Ectodermal cell (in vitro differentiated cells): ENCODE measurements at regions not wholly inside any gene's neighbourhood (a gene's known extent, or its start where the extent isn't known, plus 50 kb on each side); places are given as distances from the start of the nearest gene placed in this dataset.
"Not testable (repeated sequence)": the region's sequence is repeated elsewhere in the genome, so short reads cannot be mapped to it uniquely, and the experiment has no call there.

Source experiments
- H3K27ac ChIP-seq: 2 replicates; pipeline ENCODE4 v1.7.0; 2013; ENCODE audit warnings: mild to moderate bottlenecking, low read depth, low read length; ENCODE audit not compliant: insufficient read depth, poor library complexity, severe bottlenecking
- H3K27me3 ChIP-seq: 2 replicates; pipeline ENCODE4 v1.7.0; 2013; ENCODE audit warnings: mild to moderate bottlenecking, low read length; ENCODE audit not compliant: insufficient read depth, control insufficient read depth, poor library complexity, severe bottlenecking
- H3K36me3 ChIP-seq: one replicate; pipeline ENCODE4 v1.7.0; 2013; ENCODE audit warnings: low read length; ENCODE audit not compliant: control insufficient read depth, insufficient read depth
- H3K4me1 ChIP-seq: one replicate; pipeline ENCODE4 v1.7.0; 2013; ENCODE audit warnings: low read length; ENCODE audit not compliant: control insufficient read depth, insufficient read depth
- H3K4me3 ChIP-seq: 2 replicates; pipeline ENCODE4 v1.7.0; 2013; ENCODE audit warnings: low read depth, low read length, control low read depth; ENCODE audit not compliant: insufficient read depth
- H3K9me3 ChIP-seq: 2 replicates; pipeline ENCODE4 v1.7.0; 2013; ENCODE audit warnings: mild to moderate bottlenecking, low read length, moderate library complexity; ENCODE audit not compliant: control insufficient read depth
- WGBS, 2 experiments: methylation state at CpG; one replicate each; pipeline ENCODE4 v1.1.7; 2013; ENCODE audit warnings: missing lambda C conversion rate in 2 of 2; 5-methylcytosine and 5-hydroxymethylcytosine counted together

DNA sequence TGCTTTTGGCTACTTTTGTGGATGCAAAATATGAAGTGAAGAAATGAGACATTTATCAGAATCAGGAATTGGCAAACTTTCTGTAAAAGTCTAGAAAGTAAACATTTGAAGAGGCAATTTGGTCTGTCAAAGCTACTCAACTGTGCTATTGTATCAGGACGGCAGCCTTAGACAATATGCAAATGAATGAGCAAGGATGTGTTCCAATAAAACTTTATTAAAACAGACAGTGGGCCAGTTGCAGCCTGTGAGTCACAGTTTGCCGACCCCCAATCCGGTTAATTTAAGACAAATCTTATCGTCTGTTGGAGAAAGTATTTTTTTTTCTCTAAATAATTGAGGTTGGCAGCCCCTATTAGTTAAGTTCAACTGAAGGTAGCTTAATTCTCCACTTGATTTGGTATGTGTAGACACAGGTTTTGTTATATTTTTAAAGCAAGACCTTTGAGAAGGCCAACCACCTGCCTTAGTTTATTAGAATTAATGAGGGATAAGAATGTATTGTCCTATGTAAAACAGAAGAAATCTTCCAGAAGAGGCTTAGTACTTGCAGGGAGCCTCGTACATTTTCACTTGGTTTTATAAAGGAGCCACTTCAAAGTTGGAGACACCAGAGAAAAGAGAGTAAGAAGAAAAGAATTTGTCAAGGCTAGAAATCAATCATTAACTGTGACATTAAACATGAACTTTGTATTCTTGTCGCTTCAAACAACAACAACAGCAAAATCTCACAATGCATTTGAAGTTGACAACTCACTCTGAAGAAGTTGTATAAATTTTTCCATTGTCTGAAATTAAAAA lies 81.6 kb upstream of the FAT1 start:
- no peak overlapping the region for H3K27ac ChIP-seq
- WGBS, 2 experiments: 83 to 88% methylated on average over 6 of the region's 6 CpGs
- no peak overlapping the region for H3K4me3 ChIP-seq

DNA sequence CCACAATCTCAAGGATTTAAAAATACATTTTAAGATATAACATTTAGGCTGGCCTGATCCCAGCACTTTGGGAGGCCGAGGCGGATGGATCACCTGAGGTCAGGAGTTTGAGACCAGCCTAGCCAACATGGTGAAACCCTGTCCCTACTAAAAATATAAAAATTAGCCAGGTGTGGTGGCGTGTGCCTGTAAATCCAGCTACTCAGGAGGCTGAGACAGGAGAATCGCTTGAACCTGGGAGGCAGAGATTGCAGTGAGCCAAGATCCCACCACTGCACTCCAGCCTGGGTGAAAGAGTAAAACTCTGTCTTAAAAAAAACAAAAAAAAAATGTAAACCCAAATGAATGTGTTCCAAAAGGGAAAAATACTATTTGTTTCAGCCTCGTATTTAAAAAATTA lies 82.3 kb upstream of the FAT1 start:
- H3K9me3 ChIP-seq, H3K27ac ChIP-seq: not testable (repeated sequence)
- WGBS, 2 experiments: 86 to 93% methylated on average over 4 to 5 of the region's 5 CpGs

More for the DNA sequence above, 81.6 kb upstream of the FAT1 start:
- no peaks in the 10 kb centered on the region for H3K27me3 ChIP-seq
- peaks cover 2% of the 10 kb centered on the region for H3K4me1 ChIP-seq
- H3K36me3 ChIP-seq: no peaks in the 10 kb centered on the region
- H3K9me3 ChIP-seq: no peaks in the 10 kb centered on the region

DNA sequence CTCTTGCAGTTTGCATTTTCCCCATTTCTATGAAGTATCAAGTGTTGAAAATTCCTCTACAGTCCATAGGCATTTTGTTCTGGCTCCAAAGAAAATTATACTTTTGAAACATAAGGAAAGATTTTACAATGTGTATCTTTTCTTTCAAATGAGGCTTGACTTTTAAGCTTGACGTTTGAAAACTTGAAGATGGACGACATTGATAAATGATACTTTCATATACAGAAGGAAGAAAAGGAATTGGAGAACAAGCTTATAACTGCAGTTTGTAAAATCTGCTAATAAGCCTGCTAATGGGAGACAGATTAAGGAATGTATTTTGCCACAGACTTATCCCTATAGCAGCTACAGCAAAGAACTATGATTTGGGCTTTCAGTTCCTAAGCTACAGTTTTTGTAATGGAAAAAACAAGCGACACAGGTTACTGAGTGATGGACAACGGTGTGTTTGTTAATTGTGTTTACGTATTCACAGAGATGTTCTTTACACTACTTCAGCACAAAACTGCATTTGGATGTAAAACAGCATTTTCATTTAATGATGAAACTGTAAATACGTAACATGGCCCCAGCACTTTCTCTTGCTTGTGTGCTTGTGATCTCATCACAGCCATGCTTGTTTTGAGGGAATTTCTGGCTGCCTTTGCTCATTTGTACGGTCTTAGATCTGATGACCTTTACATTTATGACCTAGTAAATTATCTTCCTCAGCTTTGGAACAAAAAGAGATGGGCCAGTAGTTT lies 83.2 kb upstream of the FAT1 start:
- Histone ChIP-seq H3K27ac (no peak overlapping the region), H3K27me3 (no peaks in the 10 kb centered on the region), H3K4me3 (no peak overlapping the region), H3K36me3 (no peaks in the 10 kb centered on the region), H3K4me1 (peaks cover 8% of the 10 kb centered on the region), H3K9me3 (no peaks in the 10 kb centered on the region)
- 84 to 87% methylated on average over 7 of the region's 7 CpGs for WGBS, 2 experiments

More for the DNA sequence above, 82.3 kb upstream of the FAT1 start:
- not testable (repeated sequence) for H3K4me3 ChIP-seq, H3K27me3 ChIP-seq, H3K4me1 ChIP-seq, H3K36me3 ChIP-seq

DNA sequence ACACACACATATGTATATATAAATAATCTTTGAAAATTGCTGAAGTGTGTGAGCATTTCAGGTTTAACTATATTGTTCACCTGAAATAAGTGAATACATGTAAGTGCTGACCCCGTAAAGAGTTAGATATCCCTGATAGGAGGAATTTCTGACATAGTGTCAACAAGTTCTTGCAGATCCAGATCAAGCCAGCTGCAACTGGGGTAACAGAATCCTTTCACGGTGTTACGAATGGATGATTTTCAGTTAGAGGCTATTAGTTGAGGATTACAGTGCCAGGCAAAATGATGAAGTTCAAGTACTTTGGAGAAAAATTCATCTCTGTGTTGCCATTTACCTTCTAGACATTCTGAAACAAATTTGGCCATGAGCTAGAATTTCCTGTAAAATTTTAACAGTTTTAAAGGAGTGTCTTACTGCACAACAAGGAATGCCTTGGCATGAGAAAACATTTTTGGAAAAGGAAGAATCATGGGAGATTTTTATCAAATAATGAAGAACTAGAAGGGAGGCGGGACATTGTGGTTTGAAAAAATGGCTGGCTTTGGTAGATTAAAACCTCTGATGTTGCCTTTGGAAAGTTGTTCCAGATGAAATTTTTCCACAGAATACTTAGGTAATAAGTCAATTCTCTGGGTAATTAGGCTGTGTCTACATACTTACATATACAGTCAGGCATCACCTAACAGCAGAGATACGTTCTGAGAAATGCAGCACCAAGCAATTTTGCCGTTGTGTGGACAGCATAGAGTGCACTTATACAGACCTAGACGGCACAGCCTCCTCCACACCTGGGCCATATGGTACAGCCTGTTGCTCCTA lies 84.4 kb upstream of the FAT1 start:
- H3K27me3 ChIP-seq: no peaks in the 10 kb centered on the region
- peaks cover 8% of the 10 kb centered on the region for H3K4me1 ChIP-seq
- H3K4me3 ChIP-seq: no peak overlapping the region
- H3K36me3 ChIP-seq: no peaks in the 10 kb centered on the region
- no peak overlapping the region for H3K27ac ChIP-seq
- WGBS, 2 experiments: 95 to 96% methylated on average over 7 of the region's 7 CpGs
- H3K9me3 ChIP-seq: no peaks in the 10 kb centered on the region

DNA sequence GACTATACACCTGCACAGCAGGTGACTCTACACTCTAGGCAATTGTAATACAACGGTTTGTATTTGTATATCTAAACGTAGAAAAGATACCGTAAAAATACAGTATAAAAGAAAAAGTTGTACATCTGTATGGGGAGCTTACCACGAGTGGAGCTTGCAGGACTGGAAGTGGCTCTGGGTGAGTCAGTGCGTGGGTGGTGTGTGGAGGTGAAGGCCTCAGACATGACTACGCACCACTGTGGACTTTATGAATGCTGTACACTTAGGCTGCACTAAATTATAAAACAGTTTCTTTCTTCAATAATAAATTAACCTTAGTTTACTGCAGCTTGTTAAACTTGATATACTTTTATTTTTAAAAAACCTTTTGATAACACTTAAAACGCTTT lies 85.0 kb upstream of the FAT1 start:
- 97 to 98% methylated on average over 6 of the region's 7 CpGs for WGBS, 2 experiments
- peaks cover 8% of the 10 kb centered on the region for H3K4me1 ChIP-seq
- H3K27ac ChIP-seq: no peak overlapping the region
- H3K9me3 ChIP-seq: no peaks in the 10 kb centered on the region
- no peak overlapping the region for H3K4me3 ChIP-seq
- no peaks in the 10 kb centered on the region for H3K36me3 ChIP-seq
- H3K27me3 ChIP-seq: no peaks in the 10 kb centered on the region

DNA sequence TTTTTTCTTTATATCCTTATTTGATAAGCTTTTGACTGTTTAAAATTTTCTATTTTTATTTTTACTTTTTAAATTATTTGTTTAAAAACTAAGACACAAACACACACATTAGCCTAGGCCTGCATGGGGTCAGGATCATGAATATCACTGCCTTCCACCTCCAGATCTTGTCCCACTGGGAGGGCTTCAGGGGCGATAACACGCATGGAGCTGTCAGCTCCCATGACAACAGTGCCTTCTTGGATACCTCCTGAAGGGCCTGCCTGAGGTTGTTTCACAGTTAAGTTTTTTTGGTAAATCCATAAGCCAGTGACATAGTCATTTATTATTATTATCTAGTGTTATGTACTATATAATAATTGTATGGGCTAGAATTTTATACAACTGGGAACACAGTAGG lies 85.4 kb upstream of the FAT1 start:
- no peaks in the 10 kb centered on the region for H3K27me3 ChIP-seq
- peaks cover 8% of the 10 kb centered on the region for H3K4me1 ChIP-seq
- H3K4me3 ChIP-seq: no peak overlapping the region
- H3K36me3 ChIP-seq: no peaks in the 10 kb centered on the region
- H3K27ac ChIP-seq: no peak overlapping the region
- no peaks in the 10 kb centered on the region for H3K9me3 ChIP-seq
- 81 to 89% methylated on average over 2 of the region's 2 CpGs for WGBS, 2 experiments

DNA sequence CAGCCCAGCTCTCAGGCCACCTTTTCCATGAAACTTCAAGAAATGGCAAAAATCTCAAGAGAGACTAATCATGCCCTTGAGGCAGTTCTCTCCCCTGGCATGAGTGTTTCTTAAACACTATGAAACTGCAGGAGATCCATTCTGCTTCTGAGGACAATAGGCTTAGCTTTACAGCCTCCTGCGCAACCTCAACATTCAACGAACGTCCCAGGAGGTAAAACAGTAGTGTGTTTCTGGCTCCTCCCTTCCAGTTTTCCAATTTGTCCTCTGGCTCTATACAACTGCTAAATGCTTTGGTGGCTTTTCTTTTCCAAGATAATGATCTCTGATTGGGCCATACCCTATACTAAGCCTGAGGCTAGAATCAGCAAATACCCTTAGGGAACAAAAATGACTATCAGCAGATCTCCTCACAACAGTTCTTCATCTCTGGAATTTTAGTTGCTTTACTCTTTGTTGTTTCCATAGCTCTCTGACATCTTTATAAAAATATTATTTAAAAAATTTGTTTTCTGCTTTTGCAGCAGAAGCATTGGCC lies 87.0 kb upstream of the FAT1 start:
- Histone ChIP-seq H3K27me3 (no peaks in the 10 kb centered on the region), H3K9me3 (no peaks in the 10 kb centered on the region), H3K4me3 (no peak overlapping the region), H3K27ac (peak overlapping the region; percentile 19), H3K36me3 (no peaks in the 10 kb centered on the region), H3K4me1 (peaks cover 8% of the 10 kb centered on the region)
- WGBS, 2 experiments: 16 to 18% methylated on average over 3 of the region's 3 CpGs

DNA sequence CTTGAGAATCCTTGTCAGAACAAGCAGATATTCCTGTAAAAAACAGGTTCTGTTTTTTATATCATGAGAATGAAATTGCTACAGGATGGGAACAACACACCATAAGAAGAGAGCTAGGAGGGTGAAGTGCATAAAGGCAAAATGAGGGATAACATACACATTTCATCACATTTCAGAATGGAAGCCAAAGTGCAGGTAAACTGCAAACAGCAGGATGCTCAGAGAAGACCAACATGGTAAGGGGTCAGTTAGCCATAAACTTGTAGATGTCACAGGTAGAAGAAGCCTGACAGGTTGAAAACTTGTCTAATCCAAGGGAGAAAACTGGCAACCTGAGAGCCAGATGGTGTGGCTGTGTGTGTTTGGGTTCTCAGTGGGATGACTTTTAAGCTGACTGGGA lies 88.9 kb upstream of the FAT1 start:
- Histone ChIP-seq H3K4me1 (peaks cover 8% of the 10 kb centered on the region), H3K9me3 (no peaks in the 10 kb centered on the region), H3K27me3 (no peaks in the 10 kb centered on the region), H3K4me3 (no peak overlapping the region), H3K27ac (no peak overlapping the region), H3K36me3 (no peaks in the 10 kb centered on the region)

DNA sequence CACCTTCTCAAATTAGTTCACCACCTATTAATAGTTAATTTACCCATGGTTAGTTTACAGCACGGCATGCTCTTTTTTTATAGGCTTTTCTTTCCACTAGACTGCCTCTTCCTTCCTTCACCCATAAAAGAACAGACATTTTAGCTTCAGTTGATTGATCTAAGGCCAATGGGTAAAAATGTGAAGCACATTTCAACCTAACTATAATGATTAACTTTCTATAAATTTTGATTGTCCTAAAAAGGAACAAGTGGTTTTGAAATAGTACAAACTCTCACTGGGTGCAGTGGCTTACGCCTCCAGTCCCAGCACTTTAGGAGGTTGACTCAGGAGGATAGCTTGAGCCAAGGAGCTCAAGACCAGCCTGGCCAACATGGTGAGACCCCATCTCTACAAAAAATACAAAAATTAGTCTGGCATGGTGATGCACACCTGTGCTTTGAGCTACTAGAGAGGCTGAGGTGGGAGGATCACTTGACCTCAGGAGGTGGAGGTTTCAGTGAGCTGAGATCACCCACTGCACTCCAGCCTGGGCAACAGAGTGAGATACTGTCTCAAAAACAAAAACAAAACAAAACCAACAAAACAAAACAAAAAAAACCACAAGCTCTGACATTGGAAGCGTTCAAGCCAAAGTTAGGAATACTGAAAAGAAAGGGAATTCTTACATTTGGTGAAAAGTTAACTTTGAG lies 89.9 kb upstream of the FAT1 start:
- Histone ChIP-seq H3K27me3 (no peaks in the 10 kb centered on the region), H3K4me3 (no peak overlapping the region), H3K9me3 (no peaks in the 10 kb centered on the region), H3K36me3 (no peaks in the 10 kb centered on the region), H3K4me1 (peaks cover 8% of the 10 kb centered on the region), H3K27ac (no peak overlapping the region)
- WGBS, 2 experiments: 92 to 99% methylated on average over 2 to 3 of the region's 3 CpGs
